HG02588 (cell line): ENCODE measurements at regions not wholly inside any gene's neighbourhood (a gene's known extent, or its start where the extent isn't known, plus 50 kb on each side); places are given as distances from the start of the nearest gene placed in this dataset.

Source experiments
- ATAC-seq: cut with Tn5 transposase; IDR thresholded peaks from one replicate; pipeline ENCODE4 v1.9.1; 2021; ENCODE audit warnings: mild to moderate bottlenecking, moderate library complexity; ENCODE audit not compliant: unreplicated experiment

DNA sequence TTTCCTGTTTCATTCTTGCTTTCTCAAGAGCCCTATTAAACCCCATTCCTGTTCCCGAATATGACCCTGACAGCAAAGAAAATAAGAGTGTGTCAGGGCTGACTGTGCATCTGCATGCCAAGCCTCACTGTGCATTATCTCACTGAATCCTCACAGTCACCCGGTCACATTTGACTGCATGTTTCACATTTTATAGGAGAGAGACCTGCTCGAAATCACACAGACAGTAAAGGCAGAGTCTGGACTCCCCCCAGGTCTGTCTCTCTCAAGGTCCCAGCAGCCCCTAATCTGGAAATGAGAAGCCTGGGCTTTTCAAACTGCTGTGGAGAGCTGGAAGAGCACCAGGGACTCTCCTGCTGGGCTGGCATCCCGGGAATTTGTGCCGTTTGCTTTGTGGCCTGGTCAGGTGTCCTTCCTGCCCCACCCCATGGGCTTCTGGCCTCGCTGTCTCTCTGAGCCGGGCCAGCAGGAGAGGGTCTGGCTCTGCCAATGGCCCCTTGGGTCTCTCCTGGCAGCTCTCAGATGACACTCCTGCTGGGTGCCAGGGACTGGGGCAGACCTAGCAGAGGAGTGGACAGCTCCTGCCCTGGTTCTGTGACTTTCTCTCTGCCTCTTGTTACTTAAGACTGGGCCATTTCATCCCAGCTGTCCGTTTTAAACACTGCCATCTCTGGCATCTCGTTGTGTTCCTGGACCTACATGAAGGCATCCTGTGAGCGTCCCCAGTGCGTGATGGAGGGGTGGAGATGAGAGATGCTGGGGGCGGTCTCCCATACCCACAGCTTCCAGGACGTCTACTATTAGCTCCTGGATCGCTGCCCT, 173.6 kb downstream of the ARHGAP12 start:
- ATAC-seq: no peak

DNA sequence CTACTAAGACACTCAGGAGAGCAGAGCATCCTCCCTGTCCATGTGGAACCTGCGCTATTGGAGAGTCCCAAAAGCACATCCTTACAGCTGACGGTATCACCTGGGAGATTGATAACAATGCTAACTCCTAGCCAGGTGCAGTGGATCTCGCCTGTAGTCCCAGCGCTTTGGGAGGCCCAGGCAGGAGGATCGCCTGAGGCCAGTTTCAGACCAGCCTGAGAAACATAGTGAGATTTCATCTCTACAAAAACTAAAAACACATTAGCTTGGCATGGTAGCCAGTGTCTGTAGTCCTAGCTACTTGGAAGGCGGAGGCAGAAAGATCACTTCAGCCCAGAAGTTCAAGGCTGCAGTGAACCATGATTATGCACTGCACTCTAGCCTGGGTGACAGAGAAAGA, 174.9 kb downstream of the ARHGAP12 start:
- no peak for ATAC-seq

DNA sequence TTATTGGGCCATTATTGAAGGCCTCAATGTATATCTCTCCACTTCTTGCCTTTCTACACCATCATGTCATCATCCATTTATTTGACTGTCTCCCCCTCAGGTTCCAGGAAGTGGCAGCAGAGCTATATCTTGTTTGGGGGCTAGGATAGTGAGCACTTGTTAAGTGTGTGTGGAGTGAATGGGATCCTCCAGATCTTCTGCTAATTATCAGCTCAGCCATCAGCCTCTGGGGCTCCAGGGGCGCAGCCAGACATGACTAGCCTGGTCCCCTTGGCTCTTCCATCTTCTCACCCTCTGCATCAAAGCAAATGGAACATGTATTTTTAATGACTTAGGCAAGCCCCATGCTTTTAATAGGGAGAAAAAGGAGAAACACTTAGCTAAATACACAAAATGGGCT, 176.5 kb downstream of the ARHGAP12 start:
- ATAC-seq: no peak

DNA sequence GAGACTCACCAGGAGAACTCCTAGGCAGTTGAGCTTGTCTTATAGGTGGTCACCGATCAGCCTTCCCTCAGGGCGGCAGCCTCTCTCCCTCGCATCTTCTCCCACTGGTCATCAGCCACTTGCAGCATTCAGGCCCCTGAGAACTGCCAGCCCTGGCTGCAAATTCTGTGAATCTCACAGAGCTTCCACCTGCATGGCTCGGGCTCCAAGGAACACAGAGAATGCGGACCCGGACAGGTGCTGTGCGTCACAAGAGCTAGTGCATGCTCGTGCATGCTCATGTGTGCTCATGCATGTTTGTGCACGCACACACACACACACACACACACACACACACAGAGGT, 176.9 kb downstream of the ARHGAP12 start:
- no peak for ATAC-seq

DNA sequence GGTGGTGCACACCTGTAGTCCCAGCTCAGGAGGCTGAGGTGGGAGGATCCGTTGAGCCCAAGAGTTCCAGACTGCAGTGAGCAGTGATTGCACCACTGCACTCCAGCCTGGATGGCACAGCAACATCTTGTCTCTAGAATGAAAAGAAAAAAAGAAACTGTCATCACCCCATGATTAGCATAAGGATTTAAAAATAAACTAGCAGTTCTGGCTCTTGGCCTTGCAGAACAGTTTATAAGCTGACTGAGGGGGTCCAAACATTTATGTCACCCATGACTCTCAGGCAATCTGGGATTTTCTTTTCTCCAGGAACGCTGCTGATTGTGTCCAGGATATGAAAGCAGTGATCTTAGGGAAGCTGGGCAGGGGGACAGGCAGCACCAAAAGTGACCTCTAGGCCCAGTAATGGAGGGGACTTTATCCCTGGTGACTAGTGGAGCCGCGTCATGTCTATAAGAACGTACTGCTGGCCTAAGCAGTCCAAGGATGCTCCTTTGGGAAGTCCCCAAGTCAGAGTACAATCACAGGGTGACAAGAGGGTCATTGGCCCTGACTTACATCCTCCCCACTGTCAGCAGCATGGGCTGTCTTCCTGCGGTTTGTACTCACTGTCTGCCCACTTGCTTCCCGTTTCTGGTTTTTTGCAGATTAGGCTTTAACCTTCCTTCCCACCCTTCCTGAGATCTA, 177.4 kb downstream of the ARHGAP12 start:
- no peak for ATAC-seq

DNA sequence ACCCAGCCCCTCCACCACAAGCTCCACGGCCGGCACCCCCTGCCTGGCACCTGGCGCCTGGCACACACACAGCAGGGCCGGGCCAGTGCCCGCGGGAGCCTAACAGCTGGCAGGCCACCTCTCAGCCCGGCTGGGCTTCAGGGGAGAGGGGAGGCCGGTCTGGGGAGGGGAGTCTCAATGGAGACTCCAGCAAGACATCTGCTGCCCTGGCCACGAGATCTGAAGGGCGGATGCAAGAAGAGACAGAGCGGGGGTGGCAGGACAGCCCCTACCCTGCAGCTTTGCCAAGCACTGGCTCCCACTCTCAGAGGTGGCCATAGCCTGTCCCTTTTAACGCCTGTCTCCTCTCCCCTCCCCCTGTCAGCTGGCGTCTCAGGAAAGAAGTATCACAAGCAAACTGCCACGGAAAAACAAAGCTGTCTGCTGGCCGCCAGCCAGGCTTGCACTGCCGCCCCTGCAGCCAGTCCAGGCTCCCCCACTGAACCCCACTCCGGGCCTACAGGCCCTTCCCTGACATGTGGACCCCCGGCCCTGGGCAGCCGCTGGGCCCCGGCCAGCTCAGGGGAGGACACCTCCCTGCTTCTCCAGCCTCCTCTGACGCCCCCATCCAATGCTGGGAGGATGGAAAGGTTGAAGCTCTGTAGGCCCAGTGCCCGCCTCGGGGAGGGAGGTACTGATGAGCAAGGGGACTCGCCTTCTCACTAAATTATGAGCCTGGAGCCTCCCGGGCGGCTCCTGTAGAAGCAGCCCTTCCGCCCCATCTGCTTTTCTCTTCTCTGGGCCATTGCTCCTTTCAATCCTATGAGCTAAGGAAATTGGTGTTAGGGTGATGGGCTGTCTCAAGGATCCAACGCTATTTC, 178.4 kb downstream of the ARHGAP12 start:
- ATAC-seq: no peak

DNA sequence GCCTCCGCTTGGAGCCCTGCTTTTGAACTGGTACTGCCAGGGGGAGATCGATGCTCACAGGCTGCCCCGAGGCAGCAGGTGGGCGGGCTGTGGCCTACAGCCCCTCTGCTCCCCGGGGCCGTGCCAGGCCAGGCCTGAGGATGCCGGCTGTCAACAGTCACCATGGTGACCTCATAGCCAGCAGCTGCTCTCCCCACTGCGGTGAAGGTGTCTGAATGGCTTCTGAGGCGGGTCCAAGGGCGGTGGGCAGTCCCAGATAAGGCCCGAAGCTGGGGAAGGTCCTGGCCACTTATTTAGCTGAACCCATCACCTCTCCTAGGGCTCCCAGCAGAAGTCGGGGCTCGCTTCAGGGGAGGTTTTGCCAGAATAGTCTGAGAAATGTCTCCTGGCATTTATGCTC, 179.3 kb downstream of the ARHGAP12 start:
- ATAC-seq: no peak

DNA sequence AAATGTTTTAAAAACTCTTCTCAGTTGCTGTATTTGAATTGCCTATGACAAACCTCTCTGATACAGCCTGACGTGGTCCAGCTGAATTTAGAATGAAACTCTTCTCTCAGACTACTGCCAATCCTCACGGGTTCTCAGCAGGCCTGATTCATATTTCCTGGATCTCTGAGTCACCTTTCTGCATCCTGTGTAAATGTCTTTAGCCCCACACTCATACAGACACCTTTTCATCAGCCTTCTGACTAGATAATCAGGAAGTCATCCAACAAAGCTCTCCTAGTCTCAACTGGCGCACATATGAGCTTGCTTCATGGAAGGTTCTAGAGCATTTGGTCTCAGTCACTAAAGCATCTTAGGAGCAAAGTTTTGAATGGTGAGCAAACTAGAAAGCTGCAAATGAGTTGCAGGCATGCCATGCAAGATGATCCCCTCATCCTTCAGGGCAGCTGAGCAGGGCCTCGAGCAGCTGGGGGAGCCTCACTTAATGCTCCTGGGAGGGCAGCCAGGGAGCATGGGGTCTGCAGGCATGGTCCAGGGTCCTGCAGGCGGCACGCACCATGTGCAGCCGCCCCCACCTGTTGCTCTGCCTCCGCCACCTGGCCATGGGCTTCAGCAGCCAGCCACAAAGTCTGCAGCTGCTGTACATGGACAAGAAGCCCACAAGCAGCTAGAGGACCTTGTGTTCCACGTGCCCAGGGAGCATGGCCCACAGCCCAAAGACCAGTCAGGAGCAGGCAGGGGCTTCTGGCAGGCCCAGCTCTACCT, 182.8 kb downstream of the ARHGAP12 start:
- ATAC-seq: no peak

DNA sequence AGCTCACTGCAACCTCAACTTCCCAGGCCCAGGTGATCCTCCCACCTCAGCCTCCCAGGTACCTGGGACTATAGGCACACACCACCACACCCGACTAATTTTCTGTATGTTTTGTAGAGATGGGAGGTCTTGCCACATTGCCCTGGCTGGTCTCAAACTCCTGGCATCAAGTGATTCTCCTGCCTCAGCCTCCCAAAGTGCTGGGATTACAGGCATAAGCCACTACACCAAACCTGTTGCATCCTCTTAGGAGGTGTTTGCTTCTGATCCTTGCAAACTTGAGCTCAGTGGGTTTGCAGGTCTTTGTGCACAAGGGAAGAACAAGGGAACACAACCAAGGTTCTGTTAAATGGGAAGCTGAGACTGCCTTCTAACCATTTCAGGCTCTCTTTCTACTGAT, 184.6 kb downstream of the ARHGAP12 start:
- ATAC-seq: no peak

DNA sequence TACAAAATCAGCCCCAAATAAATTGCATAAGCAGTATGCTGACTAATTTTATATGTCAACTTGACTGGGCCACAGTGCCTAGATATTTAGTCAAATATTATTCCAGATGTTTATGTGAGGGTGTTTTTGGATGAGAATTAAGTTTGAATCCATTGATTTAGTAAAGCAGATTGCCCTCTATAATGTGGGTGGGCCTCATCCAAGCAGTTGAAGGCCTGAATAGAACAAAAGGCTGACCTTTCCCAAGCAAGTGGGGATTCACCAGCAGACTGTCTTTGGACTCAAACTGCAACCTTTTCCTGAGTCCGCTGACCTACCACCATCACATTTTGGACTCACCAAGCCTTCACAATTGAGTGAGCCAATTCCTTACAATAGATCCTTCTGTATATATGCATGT, 186.4 kb downstream of the ARHGAP12 start:
- ATAC-seq: no peak

DNA sequence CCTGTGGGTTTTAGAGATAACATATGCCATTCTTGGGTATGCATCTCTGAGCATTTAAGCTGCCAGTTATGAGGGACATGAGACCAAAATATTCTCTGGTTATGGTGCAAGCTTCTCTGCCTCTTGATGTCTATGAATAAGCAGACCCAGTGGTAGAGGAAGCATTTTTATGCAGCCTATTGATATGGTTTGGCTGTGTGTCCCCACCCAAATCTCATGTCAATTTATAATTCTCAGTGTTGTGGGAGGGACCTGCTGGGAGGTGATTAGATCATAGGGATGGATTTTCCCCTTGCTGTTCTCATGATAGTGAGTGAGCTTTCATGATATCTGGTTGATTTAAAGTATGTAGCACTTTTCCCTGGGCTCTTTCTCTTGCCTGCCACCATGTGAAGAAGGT, 187.2 kb downstream of the ARHGAP12 start:
- ATAC-seq: no peak

DNA sequence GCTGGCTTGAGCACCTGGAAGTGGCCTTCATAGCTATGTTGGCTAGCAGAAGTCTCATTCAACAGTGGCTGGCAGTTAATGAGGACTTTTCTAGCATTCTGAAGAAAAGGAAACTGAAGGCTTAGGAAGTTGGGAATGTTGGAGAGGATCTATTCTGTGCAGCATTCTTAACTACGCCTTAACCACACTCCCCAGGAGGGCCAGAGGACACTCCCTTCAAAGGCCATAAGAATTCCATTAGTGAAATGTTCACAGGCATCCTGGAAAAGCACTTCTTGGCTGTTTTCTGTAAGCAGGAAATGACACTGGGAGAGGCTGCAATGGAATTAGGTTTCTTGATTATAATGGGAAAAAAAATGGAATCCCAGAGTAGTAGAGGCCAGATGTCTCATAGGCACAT, 188.9 kb downstream of the ARHGAP12 start:
- no peak for ATAC-seq

DNA sequence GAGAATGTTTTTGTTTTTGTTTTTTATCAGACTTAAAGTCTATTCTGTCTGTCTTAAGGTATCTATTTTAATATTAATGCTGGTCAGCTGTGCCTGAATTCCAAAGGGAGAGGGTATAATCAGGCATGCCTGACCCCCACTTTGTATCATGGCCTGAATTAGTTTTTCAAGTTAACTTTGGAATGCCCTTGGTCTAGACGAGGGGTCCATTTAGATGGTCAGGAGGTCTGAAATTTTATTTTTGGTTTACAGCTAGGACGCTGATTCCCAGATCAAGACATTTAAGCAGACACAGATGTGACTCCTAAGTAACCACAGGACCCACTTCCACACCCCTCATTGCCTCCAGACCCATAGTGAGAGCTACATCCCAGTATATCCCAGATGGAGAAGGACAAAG, 189.5 kb downstream of the ARHGAP12 start:
- no peak for ATAC-seq

DNA sequence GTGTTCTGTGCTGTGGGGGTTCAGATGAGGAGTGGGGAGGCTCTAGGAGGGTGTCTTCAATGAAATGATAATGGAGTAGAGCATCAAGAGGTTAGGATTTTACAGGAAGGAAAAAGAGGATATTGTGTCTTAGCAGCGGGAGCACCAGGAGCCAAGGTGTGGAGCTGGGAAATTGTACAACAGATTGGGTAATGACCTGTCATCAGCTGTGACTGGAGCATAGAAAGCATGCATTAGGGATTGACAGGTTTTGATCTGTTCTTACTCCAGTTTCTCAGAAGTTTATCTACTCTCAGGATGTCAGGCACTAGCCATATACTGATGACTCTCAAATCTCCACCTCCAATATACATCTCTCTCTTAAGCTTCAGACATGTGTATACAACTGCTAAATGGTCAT, 196.9 kb downstream of the ARHGAP12 start:
- ATAC-seq: no peak

DNA sequence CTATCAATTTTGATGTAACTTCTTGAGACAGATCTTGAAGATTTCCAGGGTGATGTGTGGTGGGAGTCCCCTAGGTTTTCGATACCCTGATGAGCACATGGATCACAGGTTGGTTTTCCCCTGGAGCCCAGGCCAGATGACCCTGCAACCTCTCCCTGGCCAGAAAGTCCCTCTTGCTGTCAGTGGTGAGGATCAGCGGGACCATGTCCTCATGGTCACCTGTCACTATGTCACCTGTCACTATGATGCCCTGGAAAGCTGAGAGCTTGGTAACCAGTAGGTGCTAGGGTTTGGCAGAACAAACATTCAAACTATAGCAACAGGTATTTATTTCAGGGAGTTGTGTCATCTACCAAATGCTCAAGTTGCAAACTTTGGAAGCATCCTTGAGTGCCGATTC, 197.9 kb downstream of the ARHGAP12 start:
- ATAC-seq: no peak

DNA sequence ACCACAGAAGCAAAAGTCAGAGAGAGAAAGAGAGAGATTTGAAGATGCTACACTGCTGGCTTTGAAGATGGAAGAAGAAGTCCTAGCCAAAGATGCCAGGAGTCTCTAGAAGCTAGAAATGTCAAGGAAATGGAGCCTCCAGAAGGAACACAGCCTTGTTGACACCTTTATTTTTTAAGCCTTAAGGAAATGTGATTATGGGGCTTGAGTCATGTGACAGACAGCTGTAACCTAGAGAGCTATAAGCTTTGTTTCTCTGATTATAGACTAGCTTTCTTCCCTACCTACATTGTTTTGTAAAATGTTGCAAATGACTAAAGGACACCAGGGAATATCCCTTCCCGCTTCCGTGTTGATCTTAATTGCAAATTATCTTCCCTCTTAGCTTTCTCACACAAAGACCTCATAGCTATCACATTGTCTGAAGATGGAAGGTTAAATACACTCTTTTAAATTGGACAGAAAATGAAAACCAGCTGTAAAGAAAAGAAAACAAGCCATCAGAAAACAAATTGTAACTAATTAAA, 199.9 kb downstream of the ARHGAP12 start:
- ATAC-seq: no peak

DNA sequence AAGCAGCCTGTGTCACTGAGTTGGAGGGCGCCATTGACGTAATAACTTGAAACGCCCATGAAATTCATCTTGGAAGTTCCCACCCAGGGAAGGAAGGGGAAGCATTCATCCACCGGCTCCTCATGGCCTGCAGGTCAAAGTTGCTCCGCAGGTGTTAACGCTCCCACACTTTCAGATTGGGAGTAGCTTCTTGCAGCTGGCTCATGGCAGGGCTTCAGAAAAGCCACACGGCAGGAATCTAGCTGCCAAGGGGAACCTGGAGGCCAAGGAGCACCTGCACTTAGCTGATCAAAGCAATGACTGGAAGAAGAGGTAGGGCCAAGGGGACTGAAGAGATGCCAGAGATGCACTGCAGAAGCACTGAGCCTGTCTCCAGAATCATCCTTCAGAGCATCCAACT, 203.2 kb downstream of the ARHGAP12 start:
- no peak for ATAC-seq

DNA sequence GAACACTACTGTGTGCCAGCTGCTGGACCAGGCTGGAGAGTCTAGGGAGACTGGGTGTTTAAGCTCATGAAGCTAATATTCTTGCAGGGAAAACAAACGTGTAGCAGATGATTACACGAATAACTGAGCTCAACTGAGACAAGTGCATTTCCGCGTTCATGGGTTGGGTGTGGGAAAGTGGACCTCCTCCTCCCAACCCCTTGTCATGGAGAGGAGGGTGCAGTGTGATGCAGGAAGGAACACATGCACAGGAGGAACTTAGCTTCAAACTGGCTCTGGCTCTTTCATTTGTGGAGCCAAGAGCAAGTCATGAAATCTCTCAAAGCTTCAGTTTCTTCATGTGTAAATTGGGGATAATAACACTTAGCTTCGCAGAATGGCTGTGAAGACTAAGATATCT, 204.3 kb downstream of the ARHGAP12 start:
- no peak for ATAC-seq

DNA sequence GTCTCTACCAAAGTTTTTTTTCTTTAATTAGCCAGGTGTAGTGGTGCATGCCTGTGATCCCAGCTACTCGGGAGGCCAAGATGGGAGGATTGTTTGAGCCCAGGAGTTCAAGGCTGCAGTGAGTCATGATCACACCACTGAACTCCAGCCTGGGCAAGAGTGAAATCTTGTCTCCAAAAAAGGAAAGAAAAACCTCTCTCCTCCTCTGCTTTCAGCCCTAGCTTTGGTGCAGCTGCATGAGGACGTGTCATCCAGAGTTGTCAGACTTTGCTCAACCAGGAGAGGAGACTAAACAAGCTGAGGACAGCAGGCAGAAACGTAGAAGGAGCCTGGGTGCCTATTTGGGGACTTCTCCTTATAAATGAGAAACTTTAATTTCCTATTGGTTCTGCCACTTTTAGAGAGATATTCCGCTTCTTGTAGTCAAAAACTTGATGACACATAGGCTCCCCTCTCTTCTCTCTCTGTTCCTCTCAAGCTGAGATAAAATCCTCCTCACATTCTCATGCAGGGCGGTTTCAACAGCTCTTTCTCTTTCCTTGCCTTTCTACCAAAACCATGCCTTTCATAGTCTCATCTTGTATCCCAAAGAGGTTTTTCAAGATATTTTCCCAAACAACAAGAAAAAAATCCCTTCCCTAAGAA, 205.4 kb downstream of the ARHGAP12 start:
- ATAC-seq: no peak

DNA sequence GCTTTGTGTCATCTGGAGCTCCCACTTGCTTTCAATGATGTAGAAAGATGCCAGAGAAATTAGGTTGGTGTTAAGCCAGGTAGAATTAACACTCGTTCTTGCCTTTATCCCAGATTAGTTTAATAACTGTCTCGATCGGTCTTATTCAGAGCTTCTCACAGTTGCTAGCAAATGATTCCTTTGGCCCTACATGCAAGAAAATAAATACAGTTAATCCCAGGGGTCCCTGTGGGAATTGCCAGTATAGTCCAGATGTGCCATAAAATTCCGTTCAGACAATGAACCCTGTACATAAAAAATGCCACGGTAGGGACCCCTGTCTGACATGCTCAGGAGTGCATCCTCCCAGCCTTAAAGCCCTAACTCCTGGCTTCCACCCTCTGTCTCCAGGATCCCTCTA, 207.5 kb downstream of the ARHGAP12 start:
- ATAC-seq: no peak
